ENCODE measurements at regions not wholly inside any gene's neighbourhood (a gene's known extent, or its start where the extent isn't known, plus 50 kb on each side); places are given as distances from the start of the nearest gene placed in this dataset.

DNA sequence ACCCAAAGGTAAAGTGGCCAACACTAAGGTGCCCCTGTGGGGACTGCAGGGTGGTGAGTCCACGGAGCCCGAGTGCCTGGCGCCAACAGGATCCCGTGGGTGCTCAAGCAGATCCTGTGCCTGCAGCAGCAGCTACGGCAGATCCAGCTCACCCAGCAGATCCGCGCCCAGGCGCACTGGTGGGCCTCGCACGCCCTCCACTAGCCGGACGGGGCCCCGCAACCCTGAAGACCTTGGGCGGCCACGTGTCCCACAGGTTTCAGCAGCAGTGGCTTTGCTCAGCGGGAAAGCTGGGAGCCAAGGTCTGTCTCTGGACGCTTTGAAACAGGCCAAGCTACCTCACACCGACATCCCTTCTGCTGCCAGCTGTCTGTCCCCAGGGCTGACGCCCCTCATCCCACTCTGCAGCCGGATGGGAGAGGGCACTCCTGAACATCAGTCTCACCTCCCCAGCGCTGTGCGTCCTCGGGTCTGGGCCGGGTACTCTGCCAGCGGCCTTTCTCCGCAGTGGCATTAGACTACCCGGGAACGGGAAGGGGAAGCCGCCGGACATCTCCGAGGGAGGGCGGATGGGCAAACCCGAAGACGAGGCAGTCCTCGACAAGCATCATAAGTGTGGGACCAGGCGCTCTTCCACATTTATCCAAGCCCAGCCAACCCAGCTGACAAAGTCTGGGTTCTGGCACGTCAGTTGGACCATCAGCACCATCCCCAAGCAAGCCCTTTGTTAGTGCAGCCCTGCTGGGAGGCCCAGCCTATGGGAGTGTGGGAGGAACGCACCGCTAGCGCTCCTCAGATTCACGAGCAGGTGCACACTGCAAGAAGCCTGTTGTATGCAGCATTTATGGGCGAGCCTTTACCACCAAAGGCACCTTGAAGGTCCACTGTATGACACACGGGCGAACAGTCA lies 212.6 kb upstream of the UBE2E2 start:
- TF ChIP-seq, protein P1, sequence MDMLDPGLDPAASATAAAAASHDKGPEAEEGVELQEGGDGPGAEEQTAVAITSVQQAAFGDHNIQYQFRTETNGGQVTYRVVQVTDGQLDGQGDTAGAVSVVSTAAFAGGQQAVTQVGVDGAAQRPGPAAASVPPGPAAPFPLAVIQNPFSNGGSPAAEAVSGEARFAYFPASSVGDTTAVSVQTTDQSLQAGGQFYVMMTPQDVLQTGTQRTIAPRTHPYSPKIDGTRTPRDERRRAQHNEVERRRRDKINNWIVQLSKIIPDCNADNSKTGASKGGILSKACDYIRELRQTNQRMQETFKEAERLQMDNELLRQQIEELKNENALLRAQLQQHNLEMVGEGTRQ (CRISPR knock-in tag; IDR thresholded peaks at IDR 0.05): no peak
- TF ChIP-seq OVOL2 (CRISPR knock-in tag; IDR thresholded peaks at IDR 0.05; ENCODE audit: borderline replicate concordance) (no peak), ZNF317 (CRISPR knock-in tag; IDR thresholded peaks at IDR 0.05; ENCODE audit: borderline replicate concordance, low read depth) (no peak), MXD4 (CRISPR knock-in tag; IDR thresholded peaks at IDR 0.05; ENCODE audit: borderline replicate concordance) (no peak), SMAD4 (CRISPR knock-in tag; IDR thresholded peaks at IDR 0.05) (no peak), ESRRA (CRISPR knock-in tag; IDR thresholded peaks at IDR 0.05; ENCODE audit: borderline replicate concordance) (no peak), RORB (CRISPR knock-in tag; IDR thresholded peaks at IDR 0.05) (no peak), NR3C1 (CRISPR knock-in tag; conservative IDR thresholded peaks at IDR 0.05; ENCODE audit: low read depth) (no peak)
- TF ChIP-seq, protein P2, sequence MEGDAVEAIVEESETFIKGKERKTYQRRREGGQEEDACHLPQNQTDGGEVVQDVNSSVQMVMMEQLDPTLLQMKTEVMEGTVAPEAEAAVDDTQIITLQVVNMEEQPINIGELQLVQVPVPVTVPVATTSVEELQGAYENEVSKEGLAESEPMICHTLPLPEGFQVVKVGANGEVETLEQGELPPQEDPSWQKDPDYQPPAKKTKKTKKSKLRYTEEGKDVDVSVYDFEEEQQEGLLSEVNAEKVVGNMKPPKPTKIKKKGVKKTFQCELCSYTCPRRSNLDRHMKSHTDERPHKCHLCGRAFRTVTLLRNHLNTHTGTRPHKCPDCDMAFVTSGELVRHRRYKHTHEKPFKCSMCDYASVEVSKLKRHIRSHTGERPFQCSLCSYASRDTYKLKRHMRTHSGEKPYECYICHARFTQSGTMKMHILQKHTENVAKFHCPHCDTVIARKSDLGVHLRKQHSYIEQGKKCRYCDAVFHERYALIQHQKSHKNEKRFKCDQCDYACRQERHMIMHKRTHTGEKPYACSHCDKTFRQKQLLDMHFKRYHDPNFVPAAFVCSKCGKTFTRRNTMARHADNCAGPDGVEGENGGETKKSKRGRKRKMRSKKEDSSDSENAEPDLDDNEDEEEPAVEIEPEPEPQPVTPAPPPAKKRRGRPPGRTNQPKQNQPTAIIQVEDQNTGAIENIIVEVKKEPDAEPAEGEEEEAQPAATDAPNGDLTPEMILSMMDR (IDR thresholded peaks at IDR 0.05): no peak

Measured in WTC11 (cell line).